T-helper 1 cell treated with Interleukin-12 subunit alpha and Interleukin-12 subunit beta and Interleukin-4 antibody, amounts not matched to agents 30 μg/mL and 1 μg/mL, for 36 hours (primary cell): ENCODE measurements at regions not wholly inside any gene's neighbourhood (a gene's known extent, or its start where the extent isn't known, plus 50 kb on each side); places are given as distances from the start of the nearest gene placed in this dataset.

Experiments used
- H3K27ac Mint-ChIP-seq: one replicate; pipeline ENCODE4 v1.8.0; 2021; ENCODE audit warnings: mild to moderate bottlenecking, mixed read lengths
- H3K27me3 Mint-ChIP-seq: one replicate; pipeline ENCODE4 v1.8.0; 2021; ENCODE audit warnings: low read depth, mixed read lengths
- H3K36me3 Mint-ChIP-seq: one replicate; pipeline ENCODE4 v1.8.0; 2021; ENCODE audit warnings: low read depth, mixed read lengths
- H3K4me1 Mint-ChIP-seq: one replicate; pipeline ENCODE4 v1.8.0; 2021; ENCODE audit warnings: low read depth, mixed read lengths
- H3K4me3 Mint-ChIP-seq: one replicate; pipeline ENCODE4 v1.8.0; 2021; ENCODE audit warnings: mild to moderate bottlenecking, moderate library complexity, mixed read lengths
- H3K9me3 Mint-ChIP-seq: one replicate; pipeline ENCODE4 v1.8.0; 2021; ENCODE audit warnings: mixed read lengths

GRCh38 chr13:99639126-99639525, 137.9 kb downstream of the TM9SF2 start:
- Mint-ChIP-seq H3K36me3 (no peaks in the 10 kb centered on the region), H3K27me3 (peaks cover 9% of the 10 kb centered on the region), H3K4me3 (no peak overlapping the region), H3K9me3 (no peaks in the 10 kb centered on the region), H3K27ac (no peak overlapping the region), H3K4me1 (no peaks in the 10 kb centered on the region)

DNA sequence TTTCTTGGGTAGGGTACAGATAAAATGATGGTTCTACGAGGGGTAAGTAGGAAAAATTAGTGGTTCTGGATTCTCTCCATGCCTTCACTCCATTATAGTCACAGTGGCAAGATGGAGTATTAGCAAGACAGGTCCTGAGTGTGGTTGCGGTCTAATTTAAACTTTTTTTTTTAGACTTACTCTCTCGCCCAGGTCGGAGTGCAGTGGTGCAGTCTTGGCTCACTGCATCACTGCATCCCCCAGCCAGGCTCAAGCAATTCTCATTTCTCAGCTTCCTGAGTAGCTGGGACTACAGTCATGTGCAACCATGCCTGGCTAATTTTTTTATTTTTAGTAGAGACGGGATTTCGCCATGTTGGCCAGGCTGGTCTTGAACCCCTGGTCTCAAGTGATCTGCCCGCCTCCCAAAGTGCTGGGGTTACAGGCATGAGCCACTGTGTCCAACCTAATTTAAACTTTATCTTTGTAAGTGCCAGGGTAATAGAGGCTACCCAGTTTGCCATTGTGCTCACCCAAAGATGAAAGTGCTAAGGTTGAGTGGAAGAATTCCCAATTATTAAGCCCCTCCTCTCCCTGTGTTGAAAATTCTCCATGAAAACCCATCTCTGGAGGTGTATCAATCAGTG, 135.6 kb downstream of the TM9SF2 start:
- H3K27ac Mint-ChIP-seq: no peak overlapping the region
- no peaks in the 10 kb centered on the region for H3K9me3 Mint-ChIP-seq
- no peaks in the 10 kb centered on the region for H3K4me1 Mint-ChIP-seq
- no peak overlapping the region for H3K4me3 Mint-ChIP-seq
- H3K36me3 Mint-ChIP-seq: no peaks in the 10 kb centered on the region
- H3K27me3 Mint-ChIP-seq: peaks cover 14% of the 10 kb centered on the region

GRCh38 chr13:99636306-99636705, 135.0 kb downstream of the TM9SF2 start:
- Mint-ChIP-seq H3K36me3 (no peaks in the 10 kb centered on the region), H3K9me3 (no peaks in the 10 kb centered on the region), H3K4me1 (no peaks in the 10 kb centered on the region), H3K4me3 (no peak overlapping the region), H3K27me3 (peaks cover 14% of the 10 kb centered on the region), H3K27ac (no peak overlapping the region)

DNA sequence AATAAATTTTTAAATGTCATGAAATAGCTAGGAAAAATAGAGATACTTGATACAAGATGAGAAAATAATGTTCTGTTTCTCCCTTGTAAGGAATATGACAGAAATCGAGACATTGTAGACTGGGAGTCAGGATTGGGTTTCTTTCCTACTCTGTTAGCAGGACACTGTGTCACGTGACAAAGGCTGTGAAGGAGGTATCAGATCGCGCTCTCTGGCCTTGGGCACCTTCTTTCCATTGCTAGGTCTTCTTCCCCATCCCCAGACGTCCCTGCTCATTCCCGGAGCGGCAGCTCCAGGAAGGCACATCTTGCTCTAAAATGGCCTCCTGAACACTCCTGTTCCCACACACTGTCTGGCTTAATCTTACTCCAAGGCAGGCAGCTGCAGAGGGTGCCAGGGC, 133.4 kb downstream of the TM9SF2 start:
- H3K36me3 Mint-ChIP-seq: no peaks in the 10 kb centered on the region
- H3K4me1 Mint-ChIP-seq: no peaks in the 10 kb centered on the region
- H3K4me3 Mint-ChIP-seq: no peak overlapping the region
- peaks cover 14% of the 10 kb centered on the region for H3K27me3 Mint-ChIP-seq
- no peak overlapping the region for H3K27ac Mint-ChIP-seq
- H3K9me3 Mint-ChIP-seq: no peaks in the 10 kb centered on the region

DNA sequence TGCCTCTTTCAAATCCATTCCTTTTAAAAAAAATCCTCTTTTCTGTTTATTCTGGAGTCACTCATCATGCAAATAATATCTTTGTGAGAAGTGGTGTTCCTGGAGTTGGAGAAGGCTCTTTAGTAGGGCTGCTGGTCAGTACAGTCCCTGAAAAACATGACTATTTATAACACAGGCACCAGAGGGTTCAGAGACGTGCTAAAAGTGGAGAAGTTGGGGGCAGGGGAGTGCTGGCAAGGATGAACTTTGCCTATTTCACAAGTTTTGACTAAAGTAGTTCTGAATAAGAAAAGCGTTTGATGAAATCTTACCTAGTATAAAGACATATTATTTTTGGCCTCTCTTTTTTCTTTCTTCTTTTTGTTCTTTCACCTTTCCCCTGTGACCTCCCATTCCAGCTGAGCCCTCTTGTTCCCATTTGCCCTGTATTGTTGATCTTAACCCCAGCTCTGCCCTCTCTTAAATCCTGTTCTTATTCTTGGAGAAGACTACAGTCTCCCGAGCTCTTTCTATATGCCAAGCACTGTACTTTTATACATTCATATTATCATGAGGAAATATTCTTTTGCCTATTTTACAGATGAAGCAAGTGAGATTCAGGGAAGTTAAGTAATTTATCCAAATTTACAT, 129.1 kb downstream of the TM9SF2 start:
- Mint-ChIP-seq H3K9me3 (no peaks in the 10 kb centered on the region), H3K4me1 (no peaks in the 10 kb centered on the region), H3K27me3 (peaks cover 11% of the 10 kb centered on the region), H3K4me3 (no peak overlapping the region), H3K36me3 (no peaks in the 10 kb centered on the region), H3K27ac (no peak overlapping the region)

- Mint-ChIP-seq H3K4me3 (no peak overlapping the region), H3K9me3 (no peaks in the 10 kb centered on the region), H3K27me3 (peaks cover 5% of the 10 kb centered on the region), H3K4me1 (no peaks in the 10 kb centered on the region), H3K27ac (no peak overlapping the region), H3K36me3 (no peaks in the 10 kb centered on the region)
Measured at GRCh38 chr13:99629641-99630040, 128.4 kb downstream of the TM9SF2 start.

GRCh38 chr13:99628442-99628841, 127.2 kb downstream of the TM9SF2 start:
- Mint-ChIP-seq H3K4me3 (no peak overlapping the region), H3K36me3 (no peaks in the 10 kb centered on the region), H3K9me3 (no peaks in the 10 kb centered on the region), H3K4me1 (no peaks in the 10 kb centered on the region), H3K27ac (no peak overlapping the region), H3K27me3 (peaks cover under 1% of the 10 kb centered on the region)

DNA sequence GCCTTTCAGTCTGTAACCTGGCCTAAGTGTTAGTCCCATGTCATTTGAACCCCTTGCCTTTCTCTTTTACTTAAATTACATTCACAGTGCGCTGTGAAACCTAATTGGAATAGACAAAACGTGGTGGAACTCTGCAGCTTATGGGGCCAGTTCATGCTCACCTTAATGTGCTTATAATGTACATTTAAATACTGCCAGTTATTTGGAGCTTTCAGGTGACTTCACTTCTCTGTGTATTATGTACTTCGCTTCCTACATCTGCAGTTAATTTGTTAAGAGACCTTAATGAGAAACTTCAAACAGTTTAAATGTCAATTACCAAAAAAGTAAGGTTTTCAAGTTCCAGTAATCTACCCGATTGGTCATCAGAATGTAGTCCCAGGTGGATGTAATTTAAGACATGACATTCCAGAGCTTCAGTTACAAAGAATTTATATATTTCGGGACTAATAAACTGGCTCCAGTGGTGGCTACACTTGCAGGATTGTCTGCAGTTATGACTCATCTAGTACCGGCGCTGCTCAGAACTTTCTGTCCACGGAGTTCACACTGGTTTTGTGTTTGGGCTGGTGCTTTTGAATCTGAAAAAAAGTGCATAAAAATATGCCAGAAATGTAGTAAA, 125.3 kb downstream of the TM9SF2 start:
- no peak overlapping the region for H3K27ac Mint-ChIP-seq
- H3K36me3 Mint-ChIP-seq: no peaks in the 10 kb centered on the region
- H3K9me3 Mint-ChIP-seq: no peaks in the 10 kb centered on the region
- H3K27me3 Mint-ChIP-seq: no peaks in the 10 kb centered on the region
- no peaks in the 10 kb centered on the region for H3K4me1 Mint-ChIP-seq
- H3K4me3 Mint-ChIP-seq: no peak overlapping the region

GRCh38 chr13:99624936-99625540, 123.8 kb downstream of the TM9SF2 start:
- Mint-ChIP-seq H3K9me3 (no peaks in the 10 kb centered on the region), H3K27ac (no peak overlapping the region), H3K4me3 (no peak overlapping the region), H3K36me3 (no peaks in the 10 kb centered on the region), H3K27me3 (no peaks in the 10 kb centered on the region), H3K4me1 (no peaks in the 10 kb centered on the region)

DNA sequence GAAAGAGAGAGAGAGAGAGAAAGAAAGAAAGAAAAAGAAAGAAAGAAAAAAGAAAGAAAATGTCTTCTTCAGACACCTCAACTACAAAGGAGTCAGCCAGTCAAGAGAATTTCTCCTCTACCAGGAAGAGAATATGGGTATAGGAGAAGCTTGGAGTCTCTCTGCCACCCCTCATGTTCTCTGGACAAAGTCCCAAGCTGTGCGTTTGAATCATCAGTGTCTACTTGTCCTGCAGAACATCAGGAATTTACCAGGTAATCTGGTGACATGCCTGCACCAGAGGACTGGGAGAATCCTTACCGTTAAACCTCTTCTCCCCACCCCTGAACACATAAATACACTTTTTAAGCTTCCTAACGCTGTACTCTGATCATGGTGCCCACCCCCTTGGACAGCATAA, 119.5 kb downstream of the TM9SF2 start:
- no peaks in the 10 kb centered on the region for H3K36me3 Mint-ChIP-seq
- no peaks in the 10 kb centered on the region for H3K9me3 Mint-ChIP-seq
- H3K4me3 Mint-ChIP-seq: no peak overlapping the region
- no peaks in the 10 kb centered on the region for H3K27me3 Mint-ChIP-seq
- H3K27ac Mint-ChIP-seq: no peak overlapping the region
- no peaks in the 10 kb centered on the region for H3K4me1 Mint-ChIP-seq

- H3K4me3 Mint-ChIP-seq: no peak overlapping the region
- H3K27me3 Mint-ChIP-seq: no peaks in the 10 kb centered on the region
- no peaks in the 10 kb centered on the region for H3K4me1 Mint-ChIP-seq
Measured at GRCh38 chr13:99619207-99619606, 117.9 kb downstream of the TM9SF2 start.

GRCh38 chr13:99617474-99618255, 116.4 kb downstream of the TM9SF2 start:
- H3K27ac Mint-ChIP-seq: no peak overlapping the region
- H3K4me1 Mint-ChIP-seq: no peaks in the 10 kb centered on the region

More at GRCh38 chr13:99619207-99619606, 117.9 kb downstream of the TM9SF2 start:
- no peak overlapping the region for H3K27ac Mint-ChIP-seq
- no peaks in the 10 kb centered on the region for H3K36me3 Mint-ChIP-seq
- no peaks in the 10 kb centered on the region for H3K9me3 Mint-ChIP-seq

GRCh38 chr13:99614465-99614885, 113.2 kb downstream of the TM9SF2 start:
- Mint-ChIP-seq H3K27me3 (no peaks in the 10 kb centered on the region), H3K4me1 (peaks cover 7% of the 10 kb centered on the region), H3K27ac (no peak overlapping the region), H3K36me3 (no peaks in the 10 kb centered on the region), H3K9me3 (no peaks in the 10 kb centered on the region), H3K4me3 (no peak overlapping the region)

More at GRCh38 chr13:99617474-99618255, 116.4 kb downstream of the TM9SF2 start:
- no peak overlapping the region for H3K4me3 Mint-ChIP-seq
- no peaks in the 10 kb centered on the region for H3K9me3 Mint-ChIP-seq
- no peaks in the 10 kb centered on the region for H3K36me3 Mint-ChIP-seq
- H3K27me3 Mint-ChIP-seq: no peaks in the 10 kb centered on the region
